Endothelial cell of umbilical vein (primary cell): ENCODE measurements at regions not wholly inside any gene's neighbourhood (a gene's known extent, or its start where the extent isn't known, plus 50 kb on each side); places are given as distances from the start of the nearest gene placed in this dataset.

Source experiments
- POLR2A ChIP-seq: IDR thresholded peaks from 2 replicates; pipeline ENCODE4 v1.6.1; 2012; ENCODE audit warnings: low read depth, mild to moderate bottlenecking, control low read depth, low read length
- POLR2AphosphoS5 ChIP-seq: IDR thresholded peaks from 2 replicates; pipeline ENCODE4 v1.6.1; 2012; ENCODE audit warnings: low read depth, mild to moderate bottlenecking, control low read depth, low read length, moderate library complexity; ENCODE audit not compliant: insufficient read depth

DNA sequence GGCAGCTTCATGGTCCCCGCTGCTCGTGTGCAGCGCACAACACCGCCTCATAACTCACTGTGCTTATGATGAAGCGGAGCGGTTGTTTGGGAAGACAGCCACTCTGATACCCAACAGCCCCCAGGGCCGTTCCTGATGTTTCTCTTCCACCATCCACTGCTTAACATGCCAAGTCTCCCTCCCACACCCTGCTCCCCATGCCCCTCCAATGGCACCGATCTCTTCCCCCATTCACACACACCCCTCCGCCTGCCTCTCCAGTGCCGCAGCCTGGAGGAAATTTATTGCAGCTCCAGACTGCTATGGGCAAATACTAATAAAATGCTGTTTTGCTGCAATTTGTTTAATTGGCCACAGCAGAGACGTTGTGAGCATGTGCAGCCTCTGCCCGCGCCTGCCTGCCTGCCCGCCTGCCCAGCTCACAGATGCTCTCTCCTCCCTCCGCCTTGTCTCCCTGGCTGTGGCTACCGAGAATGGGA, 80.3 kb upstream of the LHX1 start:
- TF ChIP-seq POLR2A (no peak), POLR2AphosphoS5 (no peak)
